ENCODE measurements at regions not wholly inside any gene's neighbourhood (a gene's known extent, or its start where the extent isn't known, plus 50 kb on each side); places are given as distances from the start of the nearest gene placed in this dataset.

- Histone ChIP-seq H3K4me3 (ENCODE audit: low read depth in 1 of 2, low read length in 1 of 2) (no peak overlapping the region), H3K27me3 (no peaks in the 10 kb centered on the region), H3K36me3 (no peaks in the 10 kb centered on the region), H3K4me1 (ENCODE audit: control insufficient read depth in 1 of 2, insufficient read depth in 1 of 2, low read depth in 1 of 2, low read length in 1 of 2) (no peaks in the 10 kb centered on the region), H3K27ac (no peak overlapping the region), H3K9me3 (no peaks in the 10 kb centered on the region)
- no peak for TF ChIP-seq CTCF (IDR thresholded peaks at IDR 0.05)
These were observed 454.4 kb upstream of the RPS6KA3 start for GRCh38 chrX:20720954-20721626.

- Histone ChIP-seq H3K27me3 (no peaks in the 10 kb centered on the region), H3K4me1 (ENCODE audit: control insufficient read depth in 1 of 2, insufficient read depth in 1 of 2, low read depth in 1 of 2, low read length in 1 of 2) (no peaks in the 10 kb centered on the region), H3K4me3 (ENCODE audit: low read depth in 1 of 2, low read length in 1 of 2) (no peak overlapping the region), H3K9me3 (no peaks in the 10 kb centered on the region), H3K27ac (no peak overlapping the region), H3K36me3 (no peaks in the 10 kb centered on the region)
- TF ChIP-seq CTCF (IDR thresholded peaks at IDR 0.05), result no peak
These were observed 452.1 kb upstream of the RPS6KA3 start for GRCh38 chrX:20718592-20719380.

GRCh38 chrX:20715176-20715575 is 448.5 kb upstream of the RPS6KA3 start:
- no peak for TF ChIP-seq CTCF (IDR thresholded peaks at IDR 0.05)
- no peaks in the 10 kb centered on the region for H3K9me3 ChIP-seq
- no peak overlapping the region for H3K4me3 ChIP-seq (ENCODE audit: low read depth in 1 of 2, low read length in 1 of 2)
- H3K27me3 ChIP-seq, result no peaks in the 10 kb centered on the region
- no peaks in the 10 kb centered on the region for H3K4me1 ChIP-seq (ENCODE audit: control insufficient read depth in 1 of 2, insufficient read depth in 1 of 2, low read depth in 1 of 2, low read length in 1 of 2)
- H3K36me3 ChIP-seq, result no peaks in the 10 kb centered on the region
- H3K27ac ChIP-seq, result no peak overlapping the region

- Histone ChIP-seq H3K4me3 (ENCODE audit: low read depth in 1 of 2, low read length in 1 of 2) (no peak overlapping the region), H3K36me3 (no peaks in the 10 kb centered on the region), H3K4me1 (ENCODE audit: control insufficient read depth in 1 of 2, insufficient read depth in 1 of 2, low read depth in 1 of 2, low read length in 1 of 2) (no peaks in the 10 kb centered on the region), H3K27me3 (no peaks in the 10 kb centered on the region), H3K27ac (no peak overlapping the region), H3K9me3 (no peaks in the 10 kb centered on the region)
- TF ChIP-seq CTCF (IDR thresholded peaks at IDR 0.05), result no peak
These were observed 446.1 kb upstream of the RPS6KA3 start for GRCh38 chrX:20712811-20713210.

- no peaks in the 10 kb centered on the region for H3K27me3 ChIP-seq
- H3K4me3 ChIP-seq (ENCODE audit: low read depth in 1 of 2, low read length in 1 of 2), result no peak overlapping the region
- TF ChIP-seq CTCF (IDR thresholded peaks at IDR 0.05), result no peak
- H3K4me1 ChIP-seq (ENCODE audit: control insufficient read depth in 1 of 2, insufficient read depth in 1 of 2, low read depth in 1 of 2, low read length in 1 of 2), result no peaks in the 10 kb centered on the region
- H3K9me3 ChIP-seq, result no peaks in the 10 kb centered on the region
- H3K27ac ChIP-seq, result no peak overlapping the region
- no peaks in the 10 kb centered on the region for H3K36me3 ChIP-seq
These were observed 444.7 kb upstream of the RPS6KA3 start for GRCh38 chrX:20711366-20711765.
